ENCODE measurements at regions not wholly inside any gene's neighbourhood (a gene's known extent, or its start where the extent isn't known, plus 50 kb on each side); places are given as distances from the start of the nearest gene placed in this dataset.
A peak's percentile ranks its signal among the peaks of the same experiment; 100 is the strongest.

DNA sequence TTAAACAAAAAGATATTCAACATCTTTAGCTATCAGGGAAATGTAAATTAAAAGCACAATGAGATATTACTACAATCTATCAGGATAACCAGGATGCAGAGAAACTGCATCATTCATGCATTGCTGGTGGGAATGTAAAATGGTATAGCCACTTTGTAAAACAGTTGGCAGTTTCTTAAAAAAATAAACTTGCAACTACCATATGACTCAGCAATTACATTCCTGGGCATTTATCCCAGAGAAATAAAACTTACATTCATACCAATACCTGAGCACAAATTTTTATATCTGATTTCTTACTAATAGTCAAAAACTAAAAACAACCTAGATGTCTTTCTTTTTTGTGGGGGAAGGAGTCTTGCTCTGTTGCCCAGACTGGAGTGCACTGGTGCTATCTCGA, 190.3 kb upstream of the TAB2 start:
- TF ChIP-seq, protein P1, sequence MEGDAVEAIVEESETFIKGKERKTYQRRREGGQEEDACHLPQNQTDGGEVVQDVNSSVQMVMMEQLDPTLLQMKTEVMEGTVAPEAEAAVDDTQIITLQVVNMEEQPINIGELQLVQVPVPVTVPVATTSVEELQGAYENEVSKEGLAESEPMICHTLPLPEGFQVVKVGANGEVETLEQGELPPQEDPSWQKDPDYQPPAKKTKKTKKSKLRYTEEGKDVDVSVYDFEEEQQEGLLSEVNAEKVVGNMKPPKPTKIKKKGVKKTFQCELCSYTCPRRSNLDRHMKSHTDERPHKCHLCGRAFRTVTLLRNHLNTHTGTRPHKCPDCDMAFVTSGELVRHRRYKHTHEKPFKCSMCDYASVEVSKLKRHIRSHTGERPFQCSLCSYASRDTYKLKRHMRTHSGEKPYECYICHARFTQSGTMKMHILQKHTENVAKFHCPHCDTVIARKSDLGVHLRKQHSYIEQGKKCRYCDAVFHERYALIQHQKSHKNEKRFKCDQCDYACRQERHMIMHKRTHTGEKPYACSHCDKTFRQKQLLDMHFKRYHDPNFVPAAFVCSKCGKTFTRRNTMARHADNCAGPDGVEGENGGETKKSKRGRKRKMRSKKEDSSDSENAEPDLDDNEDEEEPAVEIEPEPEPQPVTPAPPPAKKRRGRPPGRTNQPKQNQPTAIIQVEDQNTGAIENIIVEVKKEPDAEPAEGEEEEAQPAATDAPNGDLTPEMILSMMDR (IDR thresholded peaks at IDR 0.05): no peak
- no peaks in the 10 kb centered on the region for H3K9me3 ChIP-seq
- no peak overlapping the region for H3K4me3 ChIP-seq
- intact Hi-C loops (cut with DNase I): no loop called here
- no peaks in the 10 kb centered on the region for H3K36me3 ChIP-seq
- peaks cover 21% of the 10 kb centered on the region for H3K4me1 ChIP-seq
- H3K27ac ChIP-seq: no peak overlapping the region
- no peaks in the 10 kb centered on the region for H3K27me3 ChIP-seq
- DNase-seq (no peak), ATAC-seq (no peak)

DNA sequence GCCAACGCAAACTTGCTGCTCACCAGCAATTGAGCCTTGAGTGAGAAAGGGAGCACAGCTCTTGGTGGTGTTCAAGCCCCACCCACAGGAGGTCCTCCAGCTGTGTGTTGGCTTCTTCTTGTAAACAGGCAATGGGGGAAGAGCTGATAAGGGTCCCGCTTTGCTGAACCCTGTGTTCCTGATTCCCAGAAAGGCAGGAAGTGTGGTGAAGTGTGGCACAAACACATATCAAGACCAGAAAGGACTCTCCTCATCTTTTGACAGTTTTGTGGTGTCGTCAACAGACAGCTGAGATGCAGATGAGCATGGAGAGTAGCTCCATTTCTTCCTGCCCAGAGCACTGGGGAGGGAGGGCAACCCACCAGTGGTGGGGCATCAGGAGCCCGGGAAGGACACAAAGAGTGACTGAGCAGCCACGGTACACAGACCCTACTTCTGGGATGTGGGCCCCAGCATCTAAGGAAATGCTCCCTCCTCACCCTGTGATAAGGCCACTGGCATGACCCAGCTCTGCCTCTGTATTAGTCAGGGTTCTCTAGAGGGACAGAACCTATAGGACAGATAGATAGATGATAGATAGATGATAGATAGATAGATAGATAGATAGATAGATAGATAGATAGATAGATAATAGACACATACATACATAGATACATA, 188.9 kb upstream of the TAB2 start:
- H3K36me3 ChIP-seq: no peaks in the 10 kb centered on the region
- intact Hi-C loops (cut with DNase I): no loop called here
- no peaks in the 10 kb centered on the region for H3K27me3 ChIP-seq
- DNase-seq: no peak
- no peak overlapping the region for H3K27ac ChIP-seq
- peak; percentile 75 for ATAC-seq
- TF ChIP-seq, protein P1 (IDR thresholded peaks at IDR 0.05): no peak
- no peaks in the 10 kb centered on the region for H3K9me3 ChIP-seq
- H3K4me3 ChIP-seq: no peak overlapping the region
- H3K4me1 ChIP-seq: peaks cover 21% of the 10 kb centered on the region

DNA sequence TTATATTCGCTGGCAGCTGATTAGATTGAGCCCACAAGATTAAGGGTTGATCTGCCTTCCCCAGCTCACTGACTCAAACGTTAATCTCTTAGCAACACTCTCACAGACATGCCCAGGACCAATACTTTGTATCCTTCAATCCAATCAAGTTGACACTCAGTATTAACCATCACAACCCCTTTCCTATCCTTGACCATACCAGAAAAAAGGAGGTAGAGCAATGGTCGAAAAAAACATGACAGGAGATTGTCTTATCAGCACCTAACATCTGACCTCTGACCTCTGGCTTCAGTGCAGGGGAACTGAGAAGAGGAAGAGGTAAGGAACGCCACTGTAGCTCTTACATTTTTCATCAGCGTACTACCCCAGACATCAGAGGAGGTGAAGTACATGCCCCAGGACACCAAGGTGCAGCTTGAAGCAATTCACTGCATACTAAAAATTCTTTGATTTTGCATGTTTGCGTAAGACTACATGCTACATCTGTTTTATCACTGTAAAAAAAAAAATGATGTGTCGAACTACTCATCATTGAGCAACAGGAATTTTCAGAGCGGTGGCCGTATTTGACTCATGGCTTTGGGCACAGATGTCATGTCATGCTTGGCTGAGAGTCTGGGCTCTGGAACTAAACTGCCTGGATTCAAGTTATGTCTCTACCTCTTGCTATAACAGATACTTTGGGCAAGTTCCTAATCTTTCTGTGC, 188.0 kb upstream of the TAB2 start:
- no peaks in the 10 kb centered on the region for H3K36me3 ChIP-seq
- H3K27ac ChIP-seq: no peak overlapping the region
- no peak overlapping the region for H3K4me3 ChIP-seq
- intact Hi-C loops (cut with DNase I): no loop called here
- H3K4me1 ChIP-seq: peaks cover 21% of the 10 kb centered on the region
- no peaks in the 10 kb centered on the region for H3K27me3 ChIP-seq
- H3K9me3 ChIP-seq: no peaks in the 10 kb centered on the region
- peak; percentile 53 for ATAC-seq
- TF ChIP-seq, protein P1 (IDR thresholded peaks at IDR 0.05): no peak
- DNase-seq: no peak

DNA sequence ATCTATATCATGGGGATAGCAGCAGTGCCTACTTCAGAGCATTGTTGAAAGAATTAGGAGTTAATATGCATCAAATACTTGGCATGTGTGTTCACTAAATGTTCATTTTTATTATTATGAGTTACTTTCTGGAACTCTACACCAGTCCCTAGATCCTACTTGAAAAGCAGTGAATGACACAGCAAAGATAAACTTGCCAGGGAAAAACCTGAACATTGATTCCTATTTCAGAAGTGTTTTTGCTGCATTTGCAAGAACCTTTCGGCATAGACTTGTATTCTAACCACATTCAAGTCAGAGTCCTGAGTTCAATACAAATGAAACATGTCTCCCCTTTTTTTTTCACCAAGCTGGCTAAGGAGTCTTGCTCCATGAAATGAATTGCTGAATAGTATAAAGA, 187.4 kb upstream of the TAB2 start:
- no peaks in the 10 kb centered on the region for H3K27me3 ChIP-seq
- H3K4me1 ChIP-seq: peaks cover 21% of the 10 kb centered on the region
- no peak overlapping the region for H3K27ac ChIP-seq
- intact Hi-C loops (cut with DNase I): no loop called here
- H3K36me3 ChIP-seq: no peaks in the 10 kb centered on the region
- H3K4me3 ChIP-seq: no peak overlapping the region
- H3K9me3 ChIP-seq: no peaks in the 10 kb centered on the region
- ATAC-seq (no peak), DNase-seq (no peak)
- TF ChIP-seq, protein P1 (IDR thresholded peaks at IDR 0.05): no peak

DNA sequence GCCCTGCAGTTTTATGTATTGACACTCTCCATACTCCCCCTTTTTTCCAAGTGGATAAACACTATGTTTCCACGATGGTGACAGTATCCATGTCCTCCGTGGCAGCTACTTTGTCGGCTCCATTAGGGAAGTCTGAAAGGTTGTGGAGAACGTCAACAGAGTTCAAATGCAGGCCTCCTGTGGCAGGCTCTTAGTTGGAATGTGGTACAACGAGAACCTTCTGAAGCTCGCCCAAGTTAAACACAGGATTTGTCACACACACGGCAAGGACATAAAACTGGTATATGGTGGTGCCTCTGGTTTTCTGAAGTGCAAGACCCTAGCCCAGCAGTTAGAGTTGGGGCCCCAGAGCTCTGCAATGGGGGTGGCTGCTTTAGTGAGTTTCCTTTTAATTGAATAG, 187.0 kb upstream of the TAB2 start:
- ATAC-seq: peak; percentile 67

More for the DNA sequence above, 187.0 kb upstream of the TAB2 start:
- H3K9me3 ChIP-seq: no peaks in the 10 kb centered on the region
- no peaks in the 10 kb centered on the region for H3K27me3 ChIP-seq
- peak overlapping the region; percentile 32 for H3K27ac ChIP-seq
- no peaks in the 10 kb centered on the region for H3K36me3 ChIP-seq
- intact Hi-C loops (cut with DNase I): no loop called here
- TF ChIP-seq, protein P1 (IDR thresholded peaks at IDR 0.05): no peak
- H3K4me1 ChIP-seq: peaks cover 21% of the 10 kb centered on the region
- H3K4me3 ChIP-seq: no peak overlapping the region
- DNase-seq: no peak

Measured in upper lobe of right lung (tissue), 1 donor.